GM23338 (cell line): ENCODE measurements at regions not wholly inside any gene's neighbourhood (a gene's known extent, or its start where the extent isn't known, plus 50 kb on each side); places are given as distances from the start of the nearest gene placed in this dataset.
A peak's percentile ranks its signal among the peaks of the same experiment; 100 is the strongest.

ENCODE experiments used
- ATAC-seq: fragments of 200-7000 bp; cut with Tn5 transposase; 3 replicates; pipeline ENCODE4 v1.9.1; 2020
- DNase-seq: peaks from one replicate; pipeline ENCODE4 v3.0.0-alpha.2; 2015; ENCODE audit warnings: low spot score
- H2AFZ ChIP-seq: fragments of 200-600 bp; sonication (generic); 2 replicates; pipeline ENCODE4 v1.8.0; 2016; ENCODE audit warnings: antibody characterized with exemption, mild to moderate bottlenecking, moderate library complexity
- H3F3A ChIP-seq: fragments of 200-600 bp; sonication (generic); replicated peaks from 2 replicates; pipeline ENCODE4 v1.8.0; 2017; ENCODE audit warnings: antibody characterized with exemption, mixed run types, low read depth
- H3K27ac ChIP-seq: fragments of 200-600 bp; sonication (generic); 2 replicates; pipeline ENCODE4 v1.6.1; 2016; ENCODE audit warnings: low read depth
- H3K27me3 ChIP-seq: fragments of 200-600 bp; sonication (generic); 2 replicates; pipeline ENCODE4 v1.8.0; 2016; ENCODE audit warnings: mild to moderate bottlenecking, mixed run types, moderate library complexity; ENCODE audit not compliant: insufficient read depth
- H3K36me3 ChIP-seq: fragments of 200-600 bp; sonication (generic); 2 replicates; pipeline ENCODE4 v1.8.0; 2016; ENCODE audit warnings: mild to moderate bottlenecking; ENCODE audit not compliant: insufficient read depth
- H3K4me1 ChIP-seq: fragments of 200-600 bp; sonication (generic); 2 replicates; pipeline ENCODE4 v1.8.0; 2016; ENCODE audit warnings: mild to moderate bottlenecking, moderate library complexity; ENCODE audit not compliant: insufficient read depth
- H3K4me2 ChIP-seq: fragments of 200-600 bp; sonication (generic); 2 replicates; pipeline ENCODE4 v1.7.1; 2017; ENCODE audit warnings: mixed run types
- H3K4me3 ChIP-seq: fragments of 200-600 bp; sonication (generic); 2 replicates; pipeline ENCODE4 v1.6.1; 2016; ENCODE audit warnings: mixed run types
- H3K79me2 ChIP-seq: fragments of 200-600 bp; sonication (generic); replicated peaks from 2 replicates; pipeline ENCODE4 v1.8.0; 2017; ENCODE audit warnings: mild to moderate bottlenecking; ENCODE audit not compliant: insufficient read depth
- H3K9me2 ChIP-seq: fragments of 200-600 bp; sonication (generic); 2 replicates; pipeline ENCODE4 v1.8.0; 2017; ENCODE audit not compliant: insufficient read depth
- H4K20me1 ChIP-seq: fragments of 200-600 bp; sonication (generic); replicated peaks from 2 replicates; pipeline ENCODE4 v1.8.0; 2017; ENCODE audit warnings: mild to moderate bottlenecking; ENCODE audit not compliant: insufficient read depth
- H3K27ac Mint-ChIP-seq: 2 replicates; pipeline ENCODE4 v1.8.0; 2020; ENCODE audit warnings: inconsistent platforms, mild to moderate bottlenecking, moderate library complexity, mixed read lengths
- H3K27me3 Mint-ChIP-seq: 3 replicates; pipeline ENCODE4 v1.8.0; 2022; ENCODE audit warnings: low read depth, mild to moderate bottlenecking, moderate library complexity, mixed read lengths, inconsistent platforms; ENCODE audit not compliant: insufficient read depth, poor library complexity
- H3K36me3 Mint-ChIP-seq: 3 replicates; pipeline ENCODE4 v1.8.0; 2021; ENCODE audit warnings: low read depth, mild to moderate bottlenecking, inconsistent platforms, moderate library complexity, mixed read lengths
- H3K4me1 Mint-ChIP-seq: 3 replicates; pipeline ENCODE4 v1.8.0; 2020; ENCODE audit warnings: mild to moderate bottlenecking, inconsistent platforms, mixed read lengths
- H3K4me3 Mint-ChIP-seq: 3 replicates; pipeline ENCODE4 v1.8.0; 2021; ENCODE audit warnings: moderate library complexity, mild to moderate bottlenecking, inconsistent platforms, mixed read lengths
- H3K9me3 Mint-ChIP-seq: 3 replicates; pipeline ENCODE4 v1.8.0; 2020; ENCODE audit warnings: moderate library complexity, mild to moderate bottlenecking, inconsistent platforms, mixed read lengths
- CREB1 ChIP-seq: fragments of 250-450 bp; sonication (Bioruptor Pico); IDR thresholded peaks from 2 replicates; pipeline ENCODE4 v1.5.0; 2020; ENCODE audit warnings: low read depth, mild to moderate bottlenecking, moderate library complexity
- ETS1 ChIP-seq: IDR thresholded peaks from 2 replicates; pipeline ENCODE4 v1.6.1; 2016; ENCODE audit warnings: antibody characterized with exemption
- EZH2 ChIP-seq: fragments of 200-600 bp; sonication (generic); IDR thresholded peaks from one replicate; pipeline ENCODE4 v1.8.0; 2017; ENCODE audit warnings: antibody characterized with exemption, mild to moderate bottlenecking, low read depth; ENCODE audit not compliant: unreplicated experiment
- EZH2phosphoT487 ChIP-seq: fragments of 200-600 bp; sonication (generic); IDR thresholded peaks from one replicate; pipeline ENCODE4 v1.8.1; 2018; ENCODE audit warnings: antibody characterized with exemption; ENCODE audit not compliant: unreplicated experiment
- POLR2AphosphoS5 ChIP-seq: IDR thresholded peaks from 2 replicates; pipeline ENCODE4 v1.6.1; 2016; ENCODE audit warnings: antibody characterized with exemption, low read depth
- ZNF114 ChIP-seq: fragments of 250-450 bp; sonication (Bioruptor Pico); IDR thresholded peaks from 2 replicates; pipeline ENCODE4 v1.5.0; 2020; ENCODE audit warnings: mild to moderate bottlenecking, moderate library complexity
- ZNF331 ChIP-seq: fragments of 250-450 bp; sonication (Bioruptor Pico); IDR thresholded peaks from 2 replicates; pipeline ENCODE4 v1.5.0; 2020; ENCODE audit warnings: low read depth, mild to moderate bottlenecking, moderate library complexity
- TF ChIP-seq, protein P1 (sequence below): IDR thresholded peaks from one replicate; pipeline ENCODE4 v1.6.1; 2018; ENCODE audit warnings: antibody characterized with exemption; ENCODE audit not compliant: unreplicated experiment
- TF ChIP-seq, protein P2 (sequence below): fragments of 250-450 bp; sonication (Bioruptor Pico); IDR thresholded peaks from 2 replicates; pipeline ENCODE4 v1.5.0; 2020; ENCODE audit warnings: mild to moderate bottlenecking, moderate library complexity

GRCh38 chr2:181371782-181372645, 85.2 kb upstream of the ITGA4 start:
- H3K36me3 Mint-ChIP-seq, result no peaks in the 10 kb centered on the region
- no peak overlapping the region for H3K27ac Mint-ChIP-seq
- H3K36me3 ChIP-seq, result no peaks in the 10 kb centered on the region
- ATAC-seq (no peak), DNase-seq (no peak)
- no peaks in the 10 kb centered on the region for H3K27me3 ChIP-seq
- no peaks in the 10 kb centered on the region for H4K20me1 ChIP-seq
- H3K4me3 Mint-ChIP-seq, result no peak overlapping the region
- no peaks in the 10 kb centered on the region; the same call in 2 of the 3 replicates for H3K4me1 Mint-ChIP-seq
- H3K27me3 Mint-ChIP-seq, result no peaks in the 10 kb centered on the region
- no peak for TF ChIP-seq ETS1
- TF ChIP-seq POLR2AphosphoS5, result no peak
- no peak for TF ChIP-seq EZH2phosphoT487
- no peak for TF ChIP-seq ZNF114
- TF ChIP-seq, protein P1, sequence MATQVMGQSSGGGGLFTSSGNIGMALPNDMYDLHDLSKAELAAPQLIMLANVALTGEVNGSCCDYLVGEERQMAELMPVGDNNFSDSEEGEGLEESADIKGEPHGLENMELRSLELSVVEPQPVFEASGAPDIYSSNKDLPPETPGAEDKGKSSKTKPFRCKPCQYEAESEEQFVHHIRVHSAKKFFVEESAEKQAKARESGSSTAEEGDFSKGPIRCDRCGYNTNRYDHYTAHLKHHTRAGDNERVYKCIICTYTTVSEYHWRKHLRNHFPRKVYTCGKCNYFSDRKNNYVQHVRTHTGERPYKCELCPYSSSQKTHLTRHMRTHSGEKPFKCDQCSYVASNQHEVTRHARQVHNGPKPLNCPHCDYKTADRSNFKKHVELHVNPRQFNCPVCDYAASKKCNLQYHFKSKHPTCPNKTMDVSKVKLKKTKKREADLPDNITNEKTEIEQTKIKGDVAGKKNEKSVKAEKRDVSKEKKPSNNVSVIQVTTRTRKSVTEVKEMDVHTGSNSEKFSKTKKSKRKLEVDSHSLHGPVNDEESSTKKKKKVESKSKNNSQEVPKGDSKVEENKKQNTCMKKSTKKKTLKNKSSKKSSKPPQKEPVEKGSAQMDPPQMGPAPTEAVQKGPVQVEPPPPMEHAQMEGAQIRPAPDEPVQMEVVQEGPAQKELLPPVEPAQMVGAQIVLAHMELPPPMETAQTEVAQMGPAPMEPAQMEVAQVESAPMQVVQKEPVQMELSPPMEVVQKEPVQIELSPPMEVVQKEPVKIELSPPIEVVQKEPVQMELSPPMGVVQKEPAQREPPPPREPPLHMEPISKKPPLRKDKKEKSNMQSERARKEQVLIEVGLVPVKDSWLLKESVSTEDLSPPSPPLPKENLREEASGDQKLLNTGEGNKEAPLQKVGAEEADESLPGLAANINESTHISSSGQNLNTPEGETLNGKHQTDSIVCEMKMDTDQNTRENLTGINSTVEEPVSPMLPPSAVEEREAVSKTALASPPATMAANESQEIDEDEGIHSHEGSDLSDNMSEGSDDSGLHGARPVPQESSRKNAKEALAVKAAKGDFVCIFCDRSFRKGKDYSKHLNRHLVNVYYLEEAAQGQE, result no peak
- no peaks in the 10 kb centered on the region for H3F3A ChIP-seq
- no peak overlapping the region for H3K4me3 ChIP-seq
- peak overlapping the region; percentile 70; the same call in 1 of the 2 replicates for H2AFZ ChIP-seq
- no peaks in the 10 kb centered on the region for H3K9me3 Mint-ChIP-seq
- no peaks in the 10 kb centered on the region for H3K79me2 ChIP-seq
- no peak overlapping the region for H3K4me2 ChIP-seq
- no peaks in the 10 kb centered on the region; the same call in 1 of the 2 replicates for H3K4me1 ChIP-seq
- H3K9me2 ChIP-seq, result no peaks in the 10 kb centered on the region
- H3K27ac ChIP-seq, result no peak overlapping the region

GRCh38 chr2:181372646-181373040, 84.5 kb upstream of the ITGA4 start:
- no peak for TF ChIP-seq EZH2
- no peak for TF ChIP-seq ZNF331 (CRISPR knock-in tag)
- TF ChIP-seq, protein P2, sequence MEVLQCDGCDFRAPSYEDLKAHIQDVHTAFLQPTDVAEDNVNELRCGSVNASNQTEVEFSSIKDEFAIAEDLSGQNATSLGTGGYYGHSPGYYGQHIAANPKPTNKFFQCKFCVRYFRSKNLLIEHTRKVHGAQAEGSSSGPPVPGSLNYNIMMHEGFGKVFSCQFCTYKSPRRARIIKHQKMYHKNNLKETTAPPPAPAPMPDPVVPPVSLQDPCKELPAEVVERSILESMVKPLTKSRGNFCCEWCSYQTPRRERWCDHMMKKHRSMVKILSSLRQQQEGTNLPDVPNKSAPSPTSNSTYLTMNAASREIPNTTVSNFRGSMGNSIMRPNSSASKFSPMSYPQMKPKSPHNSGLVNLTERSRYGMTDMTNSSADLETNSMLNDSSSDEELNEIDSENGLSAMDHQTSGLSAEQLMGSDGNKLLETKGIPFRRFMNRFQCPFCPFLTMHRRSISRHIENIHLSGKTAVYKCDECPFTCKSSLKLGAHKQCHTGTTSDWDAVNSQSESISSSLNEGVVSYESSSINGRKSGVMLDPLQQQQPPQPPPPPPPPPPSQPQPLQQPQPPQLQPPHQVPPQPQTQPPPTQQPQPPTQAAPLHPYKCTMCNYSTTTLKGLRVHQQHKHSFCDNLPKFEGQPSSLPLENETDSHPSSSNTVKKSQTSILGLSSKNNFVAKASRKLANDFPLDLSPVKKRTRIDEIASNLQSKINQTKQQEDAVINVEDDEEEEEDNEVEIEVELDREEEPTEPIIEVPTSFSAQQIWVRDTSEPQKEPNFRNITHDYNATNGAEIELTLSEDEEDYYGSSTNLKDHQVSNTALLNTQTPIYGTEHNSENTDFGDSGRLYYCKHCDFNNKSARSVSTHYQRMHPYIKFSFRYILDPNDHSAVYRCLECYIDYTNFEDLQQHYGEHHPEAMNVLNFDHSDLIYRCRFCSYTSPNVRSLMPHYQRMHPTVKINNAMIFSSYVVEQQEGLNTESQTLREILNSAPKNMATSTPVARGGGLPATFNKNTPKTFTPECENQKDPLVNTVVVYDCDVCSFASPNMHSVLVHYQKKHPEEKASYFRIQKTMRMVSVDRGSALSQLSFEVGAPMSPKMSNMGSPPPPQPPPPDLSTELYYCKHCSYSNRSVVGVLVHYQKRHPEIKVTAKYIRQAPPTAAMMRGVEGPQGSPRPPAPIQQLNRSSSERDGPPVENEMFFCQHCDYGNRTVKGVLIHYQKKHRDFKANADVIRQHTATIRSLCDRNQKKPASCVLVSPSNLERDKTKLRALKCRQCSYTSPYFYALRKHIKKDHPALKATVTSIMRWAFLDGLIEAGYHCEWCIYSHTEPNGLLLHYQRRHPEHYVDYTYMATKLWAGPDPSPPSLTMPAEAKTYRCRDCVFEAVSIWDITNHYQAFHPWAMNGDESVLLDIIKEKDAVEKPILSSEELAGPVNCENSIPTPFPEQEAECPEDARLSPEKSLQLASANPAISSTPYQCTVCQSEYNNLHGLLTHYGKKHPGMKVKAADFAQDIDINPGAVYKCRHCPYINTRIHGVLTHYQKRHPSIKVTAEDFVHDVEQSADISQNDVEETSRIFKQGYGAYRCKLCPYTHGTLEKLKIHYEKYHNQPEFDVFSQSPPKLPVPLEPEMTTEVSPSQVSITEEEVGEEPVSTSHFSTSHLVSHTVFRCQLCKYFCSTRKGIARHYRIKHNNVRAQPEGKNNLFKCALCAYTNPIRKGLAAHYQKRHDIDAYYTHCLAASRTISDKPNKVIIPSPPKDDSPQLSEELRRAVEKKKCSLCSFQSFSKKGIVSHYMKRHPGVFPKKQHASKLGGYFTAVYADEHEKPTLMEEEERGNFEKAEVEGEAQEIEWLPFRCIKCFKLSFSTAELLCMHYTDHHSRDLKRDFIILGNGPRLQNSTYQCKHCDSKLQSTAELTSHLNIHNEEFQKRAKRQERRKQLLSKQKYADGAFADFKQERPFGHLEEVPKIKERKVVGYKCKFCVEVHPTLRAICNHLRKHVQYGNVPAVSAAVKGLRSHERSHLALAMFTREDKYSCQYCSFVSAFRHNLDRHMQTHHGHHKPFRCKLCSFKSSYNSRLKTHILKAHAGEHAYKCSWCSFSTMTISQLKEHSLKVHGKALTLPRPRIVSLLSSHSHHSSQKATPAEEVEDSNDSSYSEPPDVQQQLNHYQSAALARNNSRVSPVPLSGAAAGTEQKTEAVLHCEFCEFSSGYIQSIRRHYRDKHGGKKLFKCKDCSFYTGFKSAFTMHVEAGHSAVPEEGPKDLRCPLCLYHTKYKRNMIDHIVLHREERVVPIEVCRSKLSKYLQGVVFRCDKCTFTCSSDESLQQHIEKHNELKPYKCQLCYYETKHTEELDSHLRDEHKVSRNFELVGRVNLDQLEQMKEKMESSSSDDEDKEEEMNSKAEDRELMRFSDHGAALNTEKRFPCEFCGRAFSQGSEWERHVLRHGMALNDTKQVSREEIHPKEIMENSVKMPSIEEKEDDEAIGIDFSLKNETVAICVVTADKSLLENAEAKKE (CRISPR knock-in tag), result no peak
- no peak for TF ChIP-seq CREB1 (CRISPR knock-in tag)
- H3K36me3 ChIP-seq, result no peaks in the 10 kb centered on the region
- no peaks in the 10 kb centered on the region for H3K9me2 ChIP-seq
- DNase-seq (no peak), ATAC-seq (no peak)
- no peaks in the 10 kb centered on the region; the same call in 1 of the 2 replicates for H3K4me1 ChIP-seq
- Mint-ChIP-seq H3K9me3 (no peaks in the 10 kb centered on the region), H3K27me3 (no peaks in the 10 kb centered on the region), H3K4me3 (no peak overlapping the region), H3K4me1 (no peaks in the 10 kb centered on the region; the same call in 2 of the 3 replicates), H3K36me3 (no peaks in the 10 kb centered on the region), H3K27ac (no peak overlapping the region)
- H3K4me3 ChIP-seq, result no peak overlapping the region
- no peaks in the 10 kb centered on the region for H3K27me3 ChIP-seq
- no peak overlapping the region for H3K4me2 ChIP-seq
- no peaks in the 10 kb centered on the region for H3F3A ChIP-seq
- H3K27ac ChIP-seq, result no peak overlapping the region
- H2AFZ ChIP-seq, result no peak overlapping the region
- no peaks in the 10 kb centered on the region for H4K20me1 ChIP-seq
- no peaks in the 10 kb centered on the region for H3K79me2 ChIP-seq
